NCI-H1417 treated with DMSO at 0.1 percent for 48 hours (cell line): ENCODE measurements at regions not wholly inside any gene's neighbourhood (a gene's known extent, or its start where the extent isn't known, plus 50 kb on each side); places are given as distances from the start of the nearest gene placed in this dataset.
"Not testable (repeated sequence)": the region's sequence is repeated elsewhere in the genome, so short reads cannot be mapped to it uniquely, and the experiment has no call there.

Experiments
- DNase-seq: peaks from one replicate; lab custom pipeline; 2025; lab: John Stamatoyannopoulos, UW

DNA sequence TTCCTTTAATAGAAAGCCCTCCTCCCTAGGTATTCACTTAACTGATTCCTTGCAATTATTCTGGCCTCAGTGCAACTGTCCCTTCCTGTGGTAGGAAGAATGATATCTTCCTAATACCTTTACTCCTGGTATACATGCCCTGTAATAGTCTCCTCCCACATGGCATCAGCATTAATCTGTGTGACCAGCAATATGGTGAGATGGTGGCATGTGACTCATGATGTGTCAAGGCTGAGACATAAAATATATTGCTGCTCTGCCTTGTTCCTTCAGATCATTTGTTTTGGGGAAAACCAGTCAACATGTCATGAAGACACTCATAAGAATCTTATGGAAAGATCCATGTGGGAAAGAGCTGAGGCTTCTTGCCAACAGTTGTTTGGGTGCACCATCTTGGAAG lies 149.1 kb upstream of the TRPM3 start:
- no peak for DNase-seq

DNA sequence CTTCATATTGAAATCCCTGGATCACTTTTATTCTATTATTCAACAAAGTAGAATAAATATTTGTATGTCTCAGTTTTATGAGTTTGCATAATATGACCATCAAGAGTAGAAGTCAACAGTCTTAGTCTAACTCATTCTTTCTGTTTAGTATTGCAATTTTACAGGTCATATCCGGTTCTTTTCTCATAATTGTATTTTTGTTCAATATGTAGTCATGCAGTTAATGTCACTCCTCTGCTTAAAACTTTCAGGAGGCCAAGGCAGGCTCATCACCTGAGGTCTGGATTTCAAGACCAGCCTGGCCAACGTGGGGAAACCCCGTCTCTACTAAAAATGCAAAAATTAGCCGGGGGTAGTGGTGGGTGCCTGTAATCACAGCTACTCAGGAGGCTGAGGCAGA lies 148.4 kb upstream of the TRPM3 start:
- no peak for DNase-seq

DNA sequence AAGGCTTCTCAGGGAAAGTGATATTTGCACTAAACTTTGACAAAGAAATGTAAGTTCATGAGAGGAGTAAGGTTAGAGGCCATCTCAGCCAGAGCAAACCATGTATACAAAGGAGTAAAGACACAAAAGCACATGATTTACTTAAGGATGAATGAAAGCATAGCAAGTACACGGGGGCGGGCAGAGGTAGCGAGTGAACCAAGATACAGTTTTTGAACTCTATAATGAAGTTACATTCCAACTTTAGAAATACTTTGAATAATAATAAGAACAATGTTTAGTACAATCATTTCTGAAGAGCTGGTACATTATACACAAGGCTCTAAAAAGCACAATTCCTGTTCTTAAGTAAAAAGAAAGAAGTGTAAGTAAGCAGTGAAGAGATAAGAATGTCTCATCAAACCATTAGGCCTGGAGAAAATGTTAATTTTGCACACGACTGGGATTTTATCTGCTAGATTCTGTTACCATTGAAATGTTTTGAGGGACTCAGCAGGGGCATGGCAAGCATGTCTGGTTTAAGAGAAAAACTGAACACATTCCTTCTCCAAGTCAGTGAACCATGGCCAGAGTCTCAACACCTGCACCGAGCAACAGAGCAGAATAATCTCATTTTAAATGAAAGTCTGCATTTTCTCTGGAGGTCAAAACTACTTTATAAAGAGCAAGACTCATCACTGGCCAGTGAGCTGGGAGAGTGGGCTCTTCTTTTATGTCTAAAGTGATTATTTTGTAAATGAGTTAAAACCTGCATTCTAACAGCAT lies 147.6 kb upstream of the TRPM3 start:
- no peak for DNase-seq

DNA sequence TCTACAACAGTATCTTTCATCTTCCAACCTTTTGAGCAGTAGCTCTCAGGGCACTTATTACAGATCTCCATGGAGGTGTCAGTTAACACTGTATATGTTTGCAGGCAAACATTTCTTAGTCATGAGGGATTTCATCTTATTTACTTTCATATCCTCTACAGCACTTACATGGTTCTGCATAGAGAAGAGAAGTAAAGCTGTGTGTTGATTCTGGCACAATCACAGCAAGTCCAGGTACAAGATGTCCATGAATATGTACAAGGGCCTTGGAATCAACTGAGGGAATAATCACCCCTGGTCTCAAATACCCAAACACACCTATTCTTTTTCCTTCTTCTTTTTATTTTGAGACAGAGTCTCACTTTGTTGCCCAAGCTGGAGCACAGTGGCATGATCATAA lies 142.0 kb upstream of the TRPM3 start:
- DNase-seq: no peak

DNA sequence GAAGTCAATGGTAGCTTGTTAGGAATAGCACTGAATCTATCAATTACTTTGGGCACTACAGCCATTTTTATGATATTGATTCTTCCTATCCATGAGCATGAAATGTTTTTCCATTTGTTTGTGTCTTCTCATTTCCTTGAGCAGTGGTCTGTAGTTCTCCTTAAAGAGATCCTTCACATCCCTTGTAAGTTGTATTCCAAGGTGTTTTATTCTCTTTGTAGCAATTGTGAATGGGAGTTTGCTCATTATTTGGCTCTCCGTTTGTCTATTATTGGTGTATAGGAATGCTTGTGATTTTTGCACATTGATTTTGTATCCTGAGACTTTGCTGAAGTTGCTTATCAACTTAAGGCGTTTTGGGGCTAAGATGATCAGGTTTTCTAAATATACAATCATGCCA lies 139.0 kb upstream of the TRPM3 start:
- DNase-seq: not testable (repeated sequence)

DNA sequence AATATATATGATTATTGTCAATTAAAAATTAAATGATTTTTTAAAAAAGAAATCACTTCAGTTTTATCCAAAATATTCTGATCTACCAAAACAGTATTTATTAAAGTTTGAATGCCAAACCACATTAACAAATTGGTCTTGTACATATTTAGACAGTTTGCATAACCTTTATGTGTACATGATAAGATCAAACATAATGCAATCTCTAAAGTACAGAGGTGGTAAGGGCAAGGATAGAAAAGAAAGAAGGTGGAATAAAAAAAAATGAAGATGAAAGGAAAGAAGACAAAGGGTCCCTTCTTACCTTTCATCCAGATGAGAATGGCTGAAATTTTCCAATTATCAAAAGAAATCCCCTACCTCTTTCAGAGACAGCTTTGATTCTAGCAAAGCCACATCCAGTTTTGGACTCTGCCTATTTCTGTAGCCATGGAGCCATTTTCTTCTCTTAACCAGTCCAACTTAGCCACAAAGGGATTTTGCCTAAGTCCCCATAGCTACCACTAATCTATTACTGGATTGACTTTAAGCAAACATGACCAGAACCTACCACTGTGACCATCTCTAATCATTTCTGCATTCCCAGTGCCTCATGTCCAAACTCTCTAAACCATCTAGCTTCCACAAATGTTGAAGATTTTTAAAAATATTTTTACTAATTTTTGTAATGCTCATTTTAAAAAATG lies 133.3 kb upstream of the TRPM3 start:
- DNase-seq: no peak

DNA sequence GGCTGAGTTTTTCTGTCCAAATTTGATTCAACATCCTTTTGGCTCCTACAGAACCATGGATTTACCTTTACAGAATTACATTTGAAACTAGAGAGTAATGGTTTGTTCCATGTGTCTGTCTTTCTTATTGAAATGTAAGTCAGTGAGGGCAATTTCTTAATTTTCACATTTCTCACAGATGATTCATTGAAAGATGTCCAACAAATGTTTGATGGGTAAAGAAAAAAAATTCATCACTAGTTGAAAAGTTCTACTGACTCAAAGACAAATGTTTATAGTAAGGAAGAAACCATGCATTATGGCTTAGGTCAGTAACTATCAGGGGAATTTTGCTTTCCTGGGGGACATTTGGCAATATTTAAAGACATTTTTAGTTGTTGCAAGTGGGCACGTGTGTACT lies 131.6 kb upstream of the TRPM3 start:
- no peak for DNase-seq

DNA sequence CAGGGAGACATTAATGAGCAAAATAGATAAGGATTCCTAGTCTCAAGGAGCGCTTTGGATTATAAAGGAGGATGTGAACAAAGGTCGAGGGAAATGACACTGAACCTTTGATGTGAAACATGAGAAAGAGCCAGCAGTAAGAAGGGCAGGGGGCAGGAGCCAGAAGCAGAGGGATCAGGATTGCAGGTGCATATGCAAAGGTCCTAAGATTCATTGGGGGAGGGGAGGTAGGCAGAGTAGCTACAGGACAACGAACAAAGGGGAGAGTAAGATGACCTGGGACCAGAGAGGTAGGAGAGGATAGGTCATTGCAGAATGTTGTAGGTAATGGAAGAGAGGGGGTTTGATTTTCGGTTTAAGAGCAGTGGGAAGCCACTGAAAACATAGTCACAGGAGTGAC lies 129.2 kb upstream of the TRPM3 start:
- DNase-seq: no peak

DNA sequence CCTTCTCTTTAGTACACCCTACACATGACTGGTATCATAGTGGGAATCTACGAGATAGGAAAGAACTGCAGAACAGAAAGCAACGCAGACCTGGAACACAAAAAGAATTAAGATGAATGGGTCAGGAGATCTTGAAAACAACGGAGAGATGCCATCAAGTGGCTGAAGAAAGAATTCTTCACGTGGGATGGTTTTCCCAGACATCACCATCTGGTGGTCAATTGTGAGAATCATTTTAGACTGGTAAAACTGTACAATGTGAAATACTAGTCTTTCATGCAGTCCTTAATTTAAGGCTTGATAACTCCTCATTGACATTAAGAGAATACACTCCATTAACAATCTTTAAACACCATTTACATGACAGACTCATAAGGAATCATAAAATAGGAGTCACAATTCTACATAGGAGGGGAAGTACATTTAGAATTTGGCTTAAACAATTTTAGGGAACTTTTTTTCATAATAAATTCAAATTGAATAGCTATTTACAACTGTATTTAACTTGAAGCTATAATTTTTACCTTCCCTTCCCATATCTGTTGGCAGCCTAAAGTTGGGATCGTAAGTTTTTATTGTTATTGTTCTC lies 128.4 kb upstream of the TRPM3 start:
- peak; percentile 71 for DNase-seq

DNA sequence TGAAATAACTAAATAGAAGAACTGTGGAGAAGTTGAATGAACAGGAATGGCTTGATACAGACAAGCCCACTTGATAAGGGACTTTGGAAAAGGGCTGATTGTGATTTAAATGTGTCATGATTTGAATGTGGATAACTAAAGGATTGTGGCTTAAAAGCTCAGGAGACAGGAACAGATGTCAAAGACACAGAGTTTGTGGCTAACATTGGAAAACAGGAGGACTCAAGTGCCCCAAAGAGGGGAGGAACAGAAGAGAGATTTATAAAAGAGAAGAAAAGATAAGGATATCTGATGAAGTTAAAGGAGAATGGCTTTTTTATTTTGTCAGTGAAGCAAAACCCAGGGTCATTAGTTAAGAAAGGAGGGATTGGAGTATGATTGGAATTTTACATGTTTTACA lies 124.2 kb upstream of the TRPM3 start:
- no peak for DNase-seq

DNA sequence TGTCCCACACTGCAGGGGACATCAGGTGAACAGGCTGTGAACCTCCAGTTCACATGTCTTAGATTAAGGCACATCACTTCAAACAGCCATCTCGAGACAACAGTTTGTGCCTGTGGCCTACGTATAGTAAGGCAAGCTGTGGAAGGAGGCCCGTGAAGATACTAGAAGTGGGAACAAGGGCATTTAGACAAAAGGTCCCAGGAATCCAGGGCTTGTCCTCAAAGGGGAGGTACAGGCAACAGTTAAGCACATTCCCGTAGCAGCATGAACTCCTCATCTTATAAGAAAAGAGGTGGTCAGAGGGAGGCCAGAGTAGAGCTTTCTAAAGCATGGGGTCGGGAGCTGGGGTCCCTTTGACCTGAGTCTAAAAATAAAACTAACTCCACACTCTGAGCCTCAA lies 122.5 kb upstream of the TRPM3 start:
- no peak for DNase-seq

DNA sequence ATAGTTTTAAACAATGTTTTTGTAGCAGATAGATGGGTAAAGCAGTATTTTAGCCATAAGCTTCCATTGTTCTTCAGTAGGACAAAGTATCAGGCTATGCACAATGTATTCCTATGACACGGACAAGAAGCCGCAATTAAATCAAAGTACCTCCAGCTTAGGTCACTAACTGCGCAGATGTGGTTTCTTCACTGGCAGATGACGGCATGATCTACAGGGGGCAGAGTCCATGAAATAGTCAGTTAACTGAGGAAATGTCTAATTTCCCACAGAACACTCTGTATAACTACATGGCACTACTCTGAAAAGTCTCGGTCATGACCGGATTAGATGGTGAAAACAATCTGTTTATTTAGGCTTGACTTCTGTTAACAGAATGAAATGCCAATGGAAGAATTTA lies 120.7 kb upstream of the TRPM3 start:
- DNase-seq: no peak

DNA sequence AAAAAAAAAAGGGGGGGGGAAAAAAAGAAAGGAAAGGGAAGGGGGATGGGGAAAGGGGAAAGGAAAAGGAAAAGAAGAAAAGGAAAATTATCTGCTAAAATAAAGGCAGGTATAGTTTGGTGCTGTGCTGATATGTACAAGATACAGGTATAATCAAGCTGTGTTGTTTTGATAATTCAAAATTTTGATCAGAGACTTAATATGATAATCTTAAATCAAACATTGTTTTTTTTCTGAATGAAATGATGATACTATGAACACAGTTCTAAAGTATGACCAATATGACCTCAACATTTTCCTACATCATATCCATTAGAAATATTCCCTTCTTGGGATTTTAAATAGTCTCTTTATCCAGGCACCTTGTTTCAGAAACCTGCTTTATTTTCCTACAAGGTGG lies 115.6 kb upstream of the TRPM3 start:
- no peak for DNase-seq

DNA sequence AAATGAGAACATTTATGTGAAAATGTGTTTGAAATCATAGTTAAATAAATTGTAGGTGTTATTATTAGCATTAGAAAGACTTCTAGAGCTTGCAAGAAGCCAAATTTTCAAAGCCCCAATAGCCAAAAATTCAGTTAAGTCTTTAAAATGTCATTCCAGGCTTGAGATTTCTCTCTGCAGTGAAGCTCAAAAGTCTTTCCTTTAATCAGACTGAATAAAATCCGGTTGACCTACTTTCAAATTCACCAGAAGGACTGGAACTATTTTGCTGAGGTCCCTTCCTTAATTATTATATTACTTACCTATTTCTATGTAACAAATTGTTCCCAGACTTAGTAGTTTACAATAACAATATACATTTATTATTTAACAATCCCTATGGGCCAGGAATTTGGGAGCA lies 112.2 kb upstream of the TRPM3 start:
- no peak for DNase-seq

DNA sequence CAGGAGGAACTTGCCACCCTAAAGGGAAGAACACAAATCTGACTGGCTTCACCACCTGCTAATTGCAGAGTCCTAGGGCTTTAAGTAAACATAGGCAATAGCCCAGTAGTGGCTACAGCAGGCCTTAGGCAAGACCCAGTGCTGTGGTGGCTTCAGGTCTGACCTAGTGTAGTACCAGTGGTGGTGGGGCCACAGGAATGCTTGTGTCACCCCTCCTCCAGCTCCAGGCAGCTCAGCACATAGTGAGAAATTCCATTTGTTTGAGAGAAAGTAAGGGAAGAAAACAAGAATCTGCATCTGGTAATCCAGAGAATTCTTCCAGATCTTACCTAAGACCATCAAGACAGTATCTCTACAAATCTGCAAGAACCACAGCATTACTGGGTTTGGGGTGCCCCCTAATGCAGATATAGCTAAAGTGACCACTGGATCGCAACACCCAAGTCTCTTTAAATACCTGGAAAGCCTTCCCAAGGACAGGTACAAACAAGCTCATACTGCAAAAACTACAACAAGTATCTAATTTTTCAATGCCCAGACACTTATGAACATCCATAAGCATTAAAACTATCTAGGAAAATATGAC lies 102.6 kb upstream of the TRPM3 start:
- no peak for DNase-seq

DNA sequence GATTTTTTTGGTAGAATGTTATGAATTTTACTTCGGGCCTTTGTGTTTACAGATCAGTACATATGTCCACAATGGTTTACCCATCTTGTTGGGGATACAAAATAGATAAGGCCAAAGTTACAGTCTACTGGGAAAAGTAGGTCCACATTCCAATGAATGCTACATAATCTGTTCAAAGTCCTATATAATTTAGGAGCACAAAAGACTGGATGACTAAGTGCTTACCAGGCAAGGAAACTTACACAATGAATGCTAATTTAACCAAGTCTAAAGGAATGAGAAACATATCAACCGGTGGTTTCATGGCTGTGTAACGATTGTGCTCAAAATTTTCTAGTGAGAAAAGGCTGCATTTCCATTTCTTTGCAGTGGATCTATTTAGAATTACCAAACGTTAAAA lies 97.4 kb upstream of the TRPM3 start:
- no peak for DNase-seq

DNA sequence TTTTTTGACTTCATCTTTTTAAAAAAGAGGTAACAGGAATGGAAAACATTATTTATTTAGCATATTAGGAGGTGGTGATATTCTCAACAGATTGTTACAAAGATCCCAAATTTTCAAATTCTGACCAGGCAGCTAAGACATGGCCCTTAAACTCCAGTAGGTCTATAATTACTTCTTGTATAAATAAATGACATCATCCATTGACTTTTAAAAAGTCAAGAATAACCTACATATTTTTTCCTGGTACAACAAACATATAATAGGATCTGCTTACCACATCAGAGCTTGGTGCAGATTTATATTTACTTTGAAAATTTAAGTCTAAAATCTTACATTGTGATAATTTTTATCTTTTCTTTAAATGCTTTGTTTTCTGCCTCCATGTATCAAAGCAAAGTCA lies 92.2 kb upstream of the TRPM3 start:
- no peak for DNase-seq

DNA sequence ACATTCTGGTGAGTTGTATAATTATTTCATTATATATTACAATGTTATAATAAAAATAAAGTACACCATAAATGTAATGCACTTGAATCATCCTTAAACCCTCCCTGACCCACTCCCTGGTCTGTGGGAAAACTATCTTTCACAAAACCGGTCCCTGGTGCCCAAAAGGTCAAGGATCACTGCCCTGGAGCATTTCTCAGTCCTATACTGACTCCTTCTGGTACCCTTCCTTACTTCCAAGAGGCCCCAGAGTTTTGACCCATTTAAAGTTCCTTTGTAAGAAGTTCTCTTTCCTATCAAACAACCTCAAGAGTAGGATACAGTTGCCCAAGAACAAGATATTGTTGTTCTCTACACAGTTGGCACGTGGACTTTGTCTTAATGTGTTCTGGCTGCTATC lies 88.9 kb upstream of the TRPM3 start:
- DNase-seq: no peak

DNA sequence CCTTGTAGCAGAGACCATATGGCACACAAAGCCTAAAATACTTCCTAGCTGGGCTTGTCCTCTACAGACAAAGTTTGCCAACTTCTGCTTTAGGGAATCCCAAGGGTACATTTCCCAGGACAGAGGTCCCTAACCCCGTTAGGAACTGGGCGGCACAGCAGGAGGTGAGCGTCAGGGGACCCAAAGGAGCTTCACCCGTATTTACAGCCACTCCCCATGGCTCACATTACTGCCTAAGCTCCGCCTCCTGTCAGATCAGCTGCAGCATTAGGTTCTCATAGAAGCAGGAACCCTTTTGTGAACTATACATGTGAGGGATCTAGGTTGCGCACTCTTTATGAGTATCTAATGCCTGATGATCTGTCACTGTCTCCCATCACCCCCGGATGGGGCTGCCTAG lies 88.5 kb upstream of the TRPM3 start:
- no peak for DNase-seq

DNA sequence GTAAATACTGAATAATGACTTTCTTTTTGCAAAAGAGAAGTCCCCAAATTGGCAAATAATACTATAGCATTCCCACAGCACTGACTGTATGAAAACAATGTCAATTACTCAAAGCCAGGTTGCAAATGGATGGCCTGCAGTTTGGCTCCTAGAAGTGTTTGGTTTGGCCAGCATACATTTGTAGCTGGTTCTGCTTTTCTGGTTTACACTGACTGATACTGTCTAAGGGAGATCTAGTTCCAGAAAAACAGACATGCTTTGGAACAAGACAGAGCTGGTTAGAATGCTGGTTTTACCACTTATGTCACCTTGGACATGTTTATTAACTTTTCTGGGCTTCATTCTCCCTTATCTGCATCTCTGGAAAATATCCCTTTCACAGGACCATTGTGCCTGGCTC lies 81.5 kb upstream of the TRPM3 start:
- no peak for DNase-seq

DNA sequence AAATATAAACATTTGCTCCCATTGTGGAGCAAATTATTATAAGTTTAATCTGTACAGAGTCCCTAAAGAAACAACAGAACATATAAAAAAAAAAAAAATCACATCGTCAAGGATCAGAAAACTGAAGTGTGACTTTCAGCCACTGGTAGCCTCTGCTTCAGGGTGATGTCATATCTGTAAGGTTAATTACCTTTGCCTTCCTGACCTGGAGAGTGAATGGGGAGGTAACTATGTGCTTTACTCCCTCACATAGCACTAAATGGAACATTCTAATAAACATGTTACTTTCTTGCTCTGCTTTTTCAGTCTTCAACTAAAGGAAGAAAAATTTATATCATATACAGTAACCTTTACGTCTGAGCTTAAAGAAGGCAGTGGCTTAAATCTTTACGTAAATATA lies 70.3 kb upstream of the TRPM3 start:
- DNase-seq: no peak

DNA sequence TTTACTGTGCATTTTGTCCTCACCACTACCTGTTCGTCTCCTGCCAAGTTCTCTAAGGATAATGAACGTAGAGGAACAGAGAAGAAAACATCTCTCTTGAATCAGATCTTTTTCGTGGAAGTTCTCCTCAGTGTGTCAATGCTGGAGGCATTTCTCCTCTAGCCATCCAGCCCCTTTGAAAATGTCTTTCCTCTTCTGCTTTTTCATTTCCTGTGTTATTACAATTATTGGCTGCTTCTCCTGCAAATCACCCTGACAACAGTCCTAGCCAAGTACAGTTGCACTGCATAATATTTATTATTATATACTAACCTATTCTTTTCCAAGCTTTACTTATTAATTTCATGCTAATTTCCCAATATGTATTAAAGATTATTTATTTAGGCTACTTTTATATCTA lies 61.8 kb upstream of the TRPM3 start:
- DNase-seq: no peak

DNA sequence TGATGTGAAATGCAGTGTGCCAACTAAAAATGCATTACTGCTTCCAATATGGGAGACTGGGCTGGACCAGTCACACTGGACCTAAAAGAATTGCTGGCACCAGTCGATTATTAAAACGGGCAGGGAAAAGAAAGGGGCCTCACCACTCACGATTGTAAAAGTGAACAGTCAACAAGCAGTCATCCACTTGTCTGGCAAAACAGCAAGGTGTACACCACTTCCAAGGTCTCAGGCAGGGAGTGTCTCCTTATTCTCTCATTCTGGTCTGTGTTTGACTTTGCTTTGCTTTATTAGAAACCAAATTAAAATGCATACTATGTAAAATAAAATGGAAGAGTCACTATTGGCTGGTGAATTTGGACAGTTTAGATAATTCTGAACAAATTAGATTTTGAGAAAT lies 57.8 kb upstream of the TRPM3 start:
- no peak for DNase-seq
